ENCODE measurements at regions not wholly inside any gene's neighbourhood (a gene's known extent, or its start where the extent isn't known, plus 50 kb on each side); places are given as distances from the start of the nearest gene placed in this dataset.

DNA sequence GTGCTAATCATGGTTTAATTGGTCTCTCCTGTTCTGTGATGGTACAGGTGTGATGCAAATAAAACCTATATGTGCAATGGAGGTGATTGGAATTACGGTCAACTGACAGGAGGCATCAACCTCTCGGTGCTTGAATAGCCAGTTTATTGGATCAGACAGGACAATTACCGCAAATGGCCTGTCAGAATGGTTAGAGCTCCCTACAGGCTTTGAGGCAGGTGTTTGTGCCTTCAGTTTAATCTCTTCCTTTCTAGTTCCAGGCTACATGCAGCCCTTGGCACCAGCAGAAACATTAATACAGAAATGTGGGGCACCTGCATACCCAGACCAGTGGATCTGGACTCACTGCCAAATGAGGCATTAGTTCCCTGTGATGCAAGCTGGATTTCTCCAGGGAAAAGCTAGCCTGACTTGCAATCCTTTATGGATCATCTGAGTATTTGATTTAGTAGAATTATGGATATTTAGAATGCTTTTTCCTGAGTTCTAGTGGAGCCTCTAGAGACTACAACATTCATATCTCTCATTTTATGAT, 128.6 kb downstream of the MAT2B start:
- ChIA-PET SMC1A (ENCODE audit: uncharacterized antibody, unreplicated experiment) (no interaction called here), POLR2A (no interaction called here), CTCF (no interaction called here), RAD21 (ENCODE audit: unreplicated experiment) (no interaction called here)
- Histone ChIP-seq H3K4me3 (no peak overlapping the region), H2AFZ (ENCODE audit: control insufficient read depth, low read depth, low read length) (no peak overlapping the region), H3K27me3 (replicated peaks in 1 of 2; ENCODE audit: control insufficient read depth in 2 of 2, insufficient read depth in 2 of 2, low read length in 1 of 2) (no peaks in the 10 kb centered on the region), H3K9me3 (replicated peaks; ENCODE audit: control insufficient read depth, insufficient read depth, low read length) (no peaks in the 10 kb centered on the region), H3K36me3 (ENCODE audit: control insufficient read depth in 2 of 2, insufficient read depth in 2 of 2, low read length in 1 of 2) (no peaks in the 10 kb centered on the region), H3K79me2 (ENCODE audit: control insufficient read depth, insufficient read depth, low read length) (no peaks in the 10 kb centered on the region), H3K4me2 (ENCODE audit: control insufficient read depth, insufficient read depth) (no peak overlapping the region), H4K20me1 (ENCODE audit: control insufficient read depth, insufficient read depth) (no peaks in the 10 kb centered on the region), H3K9ac (ENCODE audit: control insufficient read depth, insufficient read depth, low read length) (no peak overlapping the region), H3K27ac (ENCODE audit: control insufficient read depth, insufficient read depth) (no peak overlapping the region), H3K4me1 (ENCODE audit: control insufficient read depth, insufficient read depth, low read length) (no peaks in the 10 kb centered on the region)
- 31% methylated on average over 3 of the region's 3 CpGs for WGBS (ENCODE audit: insufficient coverage, insufficient replicate concordance, low lambda C conversion rate, missing lambda C conversion rate)
- TF ChIP-seq, protein P1, sequence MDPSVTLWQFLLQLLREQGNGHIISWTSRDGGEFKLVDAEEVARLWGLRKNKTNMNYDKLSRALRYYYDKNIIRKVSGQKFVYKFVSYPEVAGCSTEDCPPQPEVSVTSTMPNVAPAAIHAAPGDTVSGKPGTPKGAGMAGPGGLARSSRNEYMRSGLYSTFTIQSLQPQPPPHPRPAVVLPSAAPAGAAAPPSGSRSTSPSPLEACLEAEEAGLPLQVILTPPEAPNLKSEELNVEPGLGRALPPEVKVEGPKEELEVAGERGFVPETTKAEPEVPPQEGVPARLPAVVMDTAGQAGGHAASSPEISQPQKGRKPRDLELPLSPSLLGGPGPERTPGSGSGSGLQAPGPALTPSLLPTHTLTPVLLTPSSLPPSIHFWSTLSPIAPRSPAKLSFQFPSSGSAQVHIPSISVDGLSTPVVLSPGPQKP (IDR thresholded peaks at IDR 0.05; ENCODE audit: low read depth, low read length), result no peak
- no peak for TF ChIP-seq NFIC (IDR thresholded peaks at IDR 0.05; ENCODE audit: low read depth, low read length)
- TF ChIP-seq PML (IDR thresholded peaks at IDR 0.05; ENCODE audit: low read length), result no peak
- no peak for TF ChIP-seq RB1 (IDR thresholded peaks at IDR 0.05; ENCODE audit: borderline replicate concordance)
- no peak for TF ChIP-seq SMAD1 (IDR thresholded peaks at IDR 0.05; ENCODE audit: low read depth, partially characterized antibody)
- TF ChIP-seq MYB (IDR thresholded peaks at IDR 0.05; ENCODE audit: borderline replicate concordance, low read depth, low read length), result no peak
- TF ChIP-seq HDAC2 (IDR thresholded peaks at IDR 0.05), result no peak
- TF ChIP-seq NFXL1 (IDR thresholded peaks at IDR 0.05; ENCODE audit: borderline replicate concordance), result no peak
- TF ChIP-seq, protein P2, sequence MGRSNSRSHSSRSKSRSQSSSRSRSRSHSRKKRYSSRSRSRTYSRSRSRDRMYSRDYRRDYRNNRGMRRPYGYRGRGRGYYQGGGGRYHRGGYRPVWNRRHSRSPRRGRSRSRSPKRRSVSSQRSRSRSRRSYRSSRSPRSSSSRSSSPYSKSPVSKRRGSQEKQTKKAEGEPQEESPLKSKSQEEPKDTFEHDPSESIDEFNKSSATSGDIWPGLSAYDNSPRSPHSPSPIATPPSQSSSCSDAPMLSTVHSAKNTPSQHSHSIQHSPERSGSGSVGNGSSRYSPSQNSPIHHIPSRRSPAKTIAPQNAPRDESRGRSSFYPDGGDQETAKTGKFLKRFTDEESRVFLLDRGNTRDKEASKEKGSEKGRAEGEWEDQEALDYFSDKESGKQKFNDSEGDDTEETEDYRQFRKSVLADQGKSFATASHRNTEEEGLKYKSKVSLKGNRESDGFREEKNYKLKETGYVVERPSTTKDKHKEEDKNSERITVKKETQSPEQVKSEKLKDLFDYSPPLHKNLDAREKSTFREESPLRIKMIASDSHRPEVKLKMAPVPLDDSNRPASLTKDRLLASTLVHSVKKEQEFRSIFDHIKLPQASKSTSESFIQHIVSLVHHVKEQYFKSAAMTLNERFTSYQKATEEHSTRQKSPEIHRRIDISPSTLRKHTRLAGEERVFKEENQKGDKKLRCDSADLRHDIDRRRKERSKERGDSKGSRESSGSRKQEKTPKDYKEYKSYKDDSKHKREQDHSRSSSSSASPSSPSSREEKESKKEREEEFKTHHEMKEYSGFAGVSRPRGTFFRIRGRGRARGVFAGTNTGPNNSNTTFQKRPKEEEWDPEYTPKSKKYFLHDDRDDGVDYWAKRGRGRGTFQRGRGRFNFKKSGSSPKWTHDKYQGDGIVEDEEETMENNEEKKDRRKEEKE (IDR thresholded peaks at IDR 0.05), result no peak
- TF ChIP-seq STAT1 (conservative IDR thresholded peaks at IDR 0.05), result no peak
- BruUV-seq (replicated peaks), result no TSS peak
- in situ Hi-C loops (cut with MboI) (no loop called here), intact Hi-C loops (cut with micrococcal nuclease; ENCODE audit: unreplicated experiment) (no loop called here)
- ATAC-seq (no peak), DNase-seq (ENCODE audit: low read depth, low spot score) (no peak), FAIRE-seq (no peak)

All from GM12878 (cell line).